Erythroblast (primary cell): ENCODE measurements at regions not wholly inside any gene's neighbourhood (a gene's known extent, or its start where the extent isn't known, plus 50 kb on each side); places are given as distances from the start of the nearest gene placed in this dataset.
"Not testable (repeated sequence)": the region's sequence is repeated elsewhere in the genome, so short reads cannot be mapped to it uniquely, and the experiment has no call there.

Experiments
- DNase-seq, 2 experiments: peaks; one replicate each; lab custom pipeline; 2025; lab: John Stamatoyannopoulos, UW
- GATA1 ChIP-seq: IDR thresholded peaks from 2 replicates; pipeline ENCODE4 v1.6.1; 2011; ENCODE audit warnings: low read depth, mild to moderate bottlenecking, control low read depth, low read length, moderate library complexity
- POLR2A ChIP-seq: IDR thresholded peaks from 2 replicates; pipeline ENCODE4 v1.6.1; 2011; ENCODE audit warnings: mild to moderate bottlenecking, low read length

GRCh38 chr1:5727871-5728643 lies 264.2 kb downstream of the NPHP4 start:
- TF ChIP-seq GATA1, result no peak
- no peak for TF ChIP-seq POLR2A
- DNase-seq, result no peak

GRCh38 chr1:5727191-5727590 lies 265.0 kb downstream of the NPHP4 start:
- DNase-seq, result no peak
- TF ChIP-seq POLR2A (no peak), GATA1 (no peak)

DNA sequence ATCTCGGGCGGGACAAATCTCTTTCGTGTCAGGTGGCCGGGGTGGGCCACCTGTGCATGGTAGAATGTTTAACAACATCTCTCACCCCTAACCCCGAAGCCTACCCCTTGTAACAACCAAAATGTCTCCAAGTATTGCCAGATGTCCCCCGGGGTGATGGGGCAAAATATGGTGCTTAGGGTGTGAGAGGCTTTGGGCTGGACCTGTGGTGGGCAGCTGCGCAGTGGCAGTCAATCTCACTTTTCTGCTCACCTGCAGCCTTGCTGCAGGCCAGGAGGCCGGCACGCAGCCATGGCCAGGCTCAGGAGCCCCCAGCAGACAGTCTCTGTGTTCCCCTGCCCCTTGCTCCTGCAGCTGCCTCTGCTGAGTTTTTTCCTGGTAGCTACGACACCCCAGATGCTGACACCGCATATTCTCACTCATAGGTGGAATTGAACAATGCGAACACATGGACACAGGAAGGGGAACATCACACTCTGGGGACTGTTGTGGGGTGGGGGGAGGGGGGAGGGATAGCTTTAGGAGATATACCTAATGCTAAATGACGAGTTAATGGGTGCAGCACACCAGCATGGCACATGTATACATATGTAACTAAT lies 265.5 kb downstream of the NPHP4 start:
- DNase-seq, result not testable (repeated sequence)

- TF ChIP-seq GATA1, result no peak
- TF ChIP-seq POLR2A, result no peak
- DNase-seq, result no peak
Observed at GRCh38 chr1:5725855-5726585, 266.2 kb downstream of the NPHP4 start.

GRCh38 chr1:5725406-5725805 lies 266.8 kb downstream of the NPHP4 start:
- TF ChIP-seq POLR2A (no peak), GATA1 (no peak)

DNA sequence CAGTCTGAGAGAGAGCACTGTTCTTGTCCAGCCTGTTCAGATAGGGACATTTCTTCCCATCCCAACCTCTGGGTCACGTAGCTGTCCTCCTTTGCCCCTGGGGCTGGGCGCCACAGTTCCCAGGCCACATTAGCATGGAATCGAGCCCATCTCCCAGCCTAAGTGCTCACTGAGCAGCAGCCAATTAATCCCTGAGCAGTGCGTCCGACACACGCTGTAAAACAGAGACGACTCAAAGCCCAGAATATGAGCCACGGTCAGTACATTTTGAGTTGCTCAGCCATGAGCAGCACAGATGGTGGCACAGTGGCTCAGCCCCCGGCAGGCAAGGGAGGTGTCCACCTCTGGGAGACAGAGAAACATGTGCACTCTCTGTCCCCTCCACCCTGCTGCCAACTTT lies 267.4 kb downstream of the NPHP4 start:
- no peak for DNase-seq
- TF ChIP-seq GATA1 (no peak), POLR2A (no peak)

More at GRCh38 chr1:5725406-5725805, 266.8 kb downstream of the NPHP4 start:
- no peak for DNase-seq

GRCh38 chr1:5722635-5723164 lies 269.5 kb downstream of the NPHP4 start:
- TF ChIP-seq POLR2A, result no peak
- TF ChIP-seq GATA1, result no peak

GRCh38 chr1:5721634-5722215 lies 270.5 kb downstream of the NPHP4 start:
- no peak for TF ChIP-seq POLR2A
- no peak for TF ChIP-seq GATA1
- DNase-seq, result no peak

More at GRCh38 chr1:5722635-5723164, 269.5 kb downstream of the NPHP4 start:
- no peak for DNase-seq

GRCh38 chr1:5720936-5721335 lies 271.3 kb downstream of the NPHP4 start:
- TF ChIP-seq POLR2A, result no peak
- no peak for TF ChIP-seq GATA1
- no peak for DNase-seq

GRCh38 chr1:5720484-5720883 lies 271.7 kb downstream of the NPHP4 start:
- no peak for DNase-seq

GRCh38 chr1:5720045-5720444 lies 272.2 kb downstream of the NPHP4 start:
- no peak for DNase-seq
- TF ChIP-seq POLR2A (no peak), GATA1 (no peak)

More at GRCh38 chr1:5720484-5720883, 271.7 kb downstream of the NPHP4 start:
- no peak for TF ChIP-seq POLR2A

GRCh38 chr1:5718831-5719632 lies 273.2 kb downstream of the NPHP4 start:
- DNase-seq, result no peak
- TF ChIP-seq GATA1, result no peak
- TF ChIP-seq POLR2A, result no peak

- DNase-seq, result no peak
- TF ChIP-seq POLR2A (no peak), GATA1 (no peak)
Observed at GRCh38 chr1:5717031-5717682, 275.1 kb downstream of the NPHP4 start.

GRCh38 chr1:5716126-5716525 lies 276.1 kb downstream of the NPHP4 start:
- TF ChIP-seq GATA1 (no peak), POLR2A (no peak)
- DNase-seq, result no peak
